ENCODE measurements at regions not wholly inside any gene's neighbourhood (a gene's known extent, or its start where the extent isn't known, plus 50 kb on each side); places are given as distances from the start of the nearest gene placed in this dataset.
"Not testable (repeated sequence)": the region's sequence is repeated elsewhere in the genome, so short reads cannot be mapped to it uniquely, and the experiment has no call there.

GRCh38 chr9:124084087-124084486 lies 72.5 kb downstream of the LHX2 start:
- ATAC-seq (ENCODE audit: low FRiP score), result no peak
- DNase-seq (ENCODE audit: low spot score), result no peak
- no peak for TF ChIP-seq CTCF (IDR thresholded peaks at IDR 0.05)

- ATAC-seq (ENCODE audit: low FRiP score) (no peak), DNase-seq (ENCODE audit: low spot score) (no peak)
- no peak for TF ChIP-seq CTCF (IDR thresholded peaks at IDR 0.05)
These were observed 75.7 kb downstream of the LHX2 start for GRCh38 chr9:124087226-124087625.

DNA sequence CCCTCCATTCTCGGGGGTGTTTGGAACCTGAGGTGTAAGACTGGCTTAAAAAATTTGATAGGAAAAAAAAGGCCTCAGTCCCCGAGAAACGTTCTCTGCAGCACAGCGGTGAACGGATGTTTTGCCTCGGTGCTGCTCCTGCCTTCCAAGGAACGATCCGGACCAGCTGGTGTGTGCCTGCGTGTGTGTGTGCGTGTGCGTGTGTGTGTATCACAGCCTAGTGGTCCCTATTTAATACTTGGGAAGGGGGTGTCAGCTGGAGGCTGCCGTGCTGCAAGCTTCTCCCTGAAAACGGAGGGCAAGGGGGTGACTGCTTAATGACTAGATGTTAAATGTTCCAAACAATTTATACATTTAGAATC lies 76.9 kb downstream of the LHX2 start:
- no peak for ATAC-seq (ENCODE audit: low FRiP score)
- no peak for TF ChIP-seq CTCF (IDR thresholded peaks at IDR 0.05)

DNA sequence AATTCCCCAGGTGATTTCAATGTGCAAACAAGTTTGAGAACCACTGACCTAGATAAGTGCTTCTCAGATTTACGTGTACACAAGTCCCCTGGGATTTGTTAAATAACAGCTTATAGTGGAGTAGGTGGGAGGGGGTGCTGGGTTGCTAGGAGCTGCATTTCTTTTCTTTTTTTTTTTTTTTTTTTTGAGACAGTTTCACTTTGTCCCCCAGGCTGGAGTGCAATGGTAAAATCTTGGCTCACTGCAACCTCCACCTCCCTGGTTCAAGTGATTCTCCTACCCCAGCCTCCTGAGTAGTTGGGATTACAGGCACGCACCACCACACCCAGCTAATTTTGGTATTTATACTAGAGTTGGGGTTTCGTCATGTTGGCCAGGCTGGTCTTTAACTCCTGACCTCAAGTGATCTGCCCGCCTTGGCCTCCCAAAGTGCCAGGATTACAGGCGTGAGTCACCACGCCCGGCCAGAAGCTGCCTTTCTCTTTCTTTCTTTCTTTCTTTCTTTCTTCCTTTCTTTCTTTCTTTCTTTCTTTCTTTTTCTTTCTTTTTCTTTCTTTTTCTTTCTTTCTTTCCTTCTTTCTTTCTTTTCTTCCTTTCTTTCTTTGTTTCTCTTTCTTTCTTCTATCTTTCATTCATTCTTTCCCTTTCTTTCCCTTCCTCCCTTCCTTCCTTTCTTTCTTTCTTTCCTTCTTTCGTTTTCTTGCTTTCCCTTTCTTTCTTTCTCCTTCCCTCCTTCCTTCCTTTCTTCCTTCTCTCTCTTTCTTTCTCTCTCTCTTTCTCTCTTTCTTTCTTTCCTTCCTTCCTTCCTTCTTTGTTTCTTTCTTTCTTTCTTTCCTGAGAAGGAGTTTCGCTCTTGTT lies 78.3 kb downstream of the LHX2 start:
- not testable (repeated sequence) for DNase-seq (ENCODE audit: low spot score); ATAC-seq (ENCODE audit: low FRiP score)

More for the DNA sequence above, 76.9 kb downstream of the LHX2 start:
- DNase-seq (ENCODE audit: low spot score), result no peak

GRCh38 chr9:124098141-124098905 lies 86.8 kb downstream of the LHX2 start:
- no peak for TF ChIP-seq CTCF (IDR thresholded peaks at IDR 0.05)
- DNase-seq (ENCODE audit: low spot score) (no peak), ATAC-seq (ENCODE audit: low FRiP score) (no peak)

GRCh38 chr9:124099860-124100259 lies 88.3 kb downstream of the LHX2 start:
- no peak for TF ChIP-seq CTCF (IDR thresholded peaks at IDR 0.05)
- no peak for ATAC-seq (ENCODE audit: low FRiP score)

GRCh38 chr9:124101215-124101968 lies 89.8 kb downstream of the LHX2 start:
- no peak for DNase-seq (ENCODE audit: low spot score)
- TF ChIP-seq CTCF (IDR thresholded peaks at IDR 0.05), result no peak
- no peak for ATAC-seq (ENCODE audit: low FRiP score)

More at GRCh38 chr9:124099860-124100259, 88.3 kb downstream of the LHX2 start:
- no peak for DNase-seq (ENCODE audit: low spot score)
